H9 (cell line): ENCODE measurements at regions not wholly inside any gene's neighbourhood (a gene's known extent, or its start where the extent isn't known, plus 50 kb on each side); places are given as distances from the start of the nearest gene placed in this dataset.

Source experiments
- DNase-seq: peaks from one replicate; pipeline ENCODE4 v3.0.0-alpha.2; 2017
- H2AFZ ChIP-seq: one replicate; pipeline ENCODE4 v1.6.1; 2013; ENCODE audit warnings: mild to moderate bottlenecking, low read length, control low read depth, moderate library complexity
- H2AK5ac ChIP-seq: 2 replicates; pipeline ENCODE4 v1.6.1; 2013; ENCODE audit warnings: low read length, control low read depth, mixed read lengths; ENCODE audit not compliant: insufficient read length
- H2BK120ac ChIP-seq: one replicate; pipeline ENCODE4 v1.6.1; 2013; ENCODE audit warnings: low read depth, mild to moderate bottlenecking, low read length, control low read depth, inconsistent platforms; ENCODE audit not compliant: poor library complexity, severe bottlenecking
- H2BK12ac ChIP-seq: 2 replicates; pipeline ENCODE4 v1.6.1; 2013; ENCODE audit warnings: low read length, control low read depth, mixed read lengths, low read depth; ENCODE audit not compliant: insufficient read length
- H2BK15ac ChIP-seq: 2 replicates; pipeline ENCODE4 v1.6.1; 2013; ENCODE audit warnings: low read depth, low read length, control low read depth
- H2BK20ac ChIP-seq: one replicate; pipeline ENCODE4 v1.6.1; 2013; ENCODE audit warnings: low read depth, mild to moderate bottlenecking, low read length, control low read depth, inconsistent platforms; ENCODE audit not compliant: poor library complexity, severe bottlenecking
- H2BK5ac ChIP-seq: 2 replicates; pipeline ENCODE4 v1.6.1; 2013; ENCODE audit warnings: low read length, control low read depth, mixed read lengths; ENCODE audit not compliant: insufficient read length
- H3K14ac ChIP-seq: 2 replicates; pipeline ENCODE4 v1.6.1; 2013; ENCODE audit warnings: low read length, control low read depth; ENCODE audit not compliant: insufficient read depth
- H3K18ac ChIP-seq: 2 replicates; pipeline ENCODE4 v1.6.1; 2013; ENCODE audit warnings: low read depth, mild to moderate bottlenecking, mixed read lengths, low read length, control low read depth; ENCODE audit not compliant: insufficient read length
- H3K23ac ChIP-seq: 2 replicates; pipeline ENCODE4 v1.6.1; 2013; ENCODE audit warnings: low read length, control low read depth, mixed read lengths, low read depth; ENCODE audit not compliant: insufficient read length
- H3K23me2 ChIP-seq: 2 replicates; pipeline ENCODE4 v1.6.1; 2013; ENCODE audit warnings: low read depth, mild to moderate bottlenecking, mixed read lengths, low read length, control low read depth; ENCODE audit not compliant: insufficient read length, poor library complexity, severe bottlenecking
- H3K27ac ChIP-seq: 2 replicates; pipeline ENCODE4 v1.5.1; 2013; ENCODE audit warnings: low read length, control low read depth, mixed read lengths, low read depth; ENCODE audit not compliant: insufficient read length
- H3K27me3 ChIP-seq: 2 replicates; pipeline ENCODE4 v1.6.1; 2013; ENCODE audit warnings: low read length, control low read depth, inconsistent platforms; ENCODE audit not compliant: insufficient read depth
- H3K4ac ChIP-seq: 2 replicates; pipeline ENCODE4 v1.6.1; 2013; ENCODE audit warnings: low read depth, mild to moderate bottlenecking, control low read depth, inconsistent platforms, low read length, moderate library complexity
- H3K4me1 ChIP-seq: 2 replicates; pipeline ENCODE4 v1.6.1; 2013; ENCODE audit warnings: low read length, control low read depth, inconsistent platforms; ENCODE audit not compliant: insufficient read depth
- H3K4me2 ChIP-seq: 2 replicates; pipeline ENCODE4 v1.6.1; 2013; ENCODE audit warnings: low read length, control low read depth, mixed read lengths; ENCODE audit not compliant: insufficient read length, insufficient read depth
- H3K56ac ChIP-seq: 2 replicates; pipeline ENCODE4 v1.6.1; 2013; ENCODE audit warnings: low read depth, mild to moderate bottlenecking, mixed read lengths, low read length, control low read depth; ENCODE audit not compliant: insufficient read length
- H3K79me1 ChIP-seq: 2 replicates; pipeline ENCODE4 v1.6.1; 2013; ENCODE audit warnings: low read depth, mild to moderate bottlenecking, moderate library complexity, low read length, control low read depth, inconsistent platforms; ENCODE audit not compliant: insufficient read depth, poor library complexity, severe bottlenecking
- H3K79me2 ChIP-seq: 2 replicates; pipeline ENCODE4 v1.6.1; 2013; ENCODE audit warnings: low read length, control low read depth, inconsistent platforms; ENCODE audit not compliant: insufficient read depth
- H3K9ac ChIP-seq: 2 replicates; pipeline ENCODE4 v1.6.1; 2013; ENCODE audit warnings: low read length, control low read depth, mixed read lengths; ENCODE audit not compliant: insufficient read length; ENCODE audit errors: extremely low read depth
- H3K9me3 ChIP-seq: one replicate; pipeline ENCODE4 v1.6.1; 2013; ENCODE audit warnings: low read depth, low read length, inconsistent platforms; ENCODE audit not compliant: control insufficient read depth
- H3T11ph ChIP-seq: one replicate; pipeline ENCODE4 v1.6.1; 2013; ENCODE audit warnings: mild to moderate bottlenecking, low read length, control low read depth, inconsistent platforms
- H4K20me1 ChIP-seq: one replicate; pipeline ENCODE4 v1.6.1; 2013; ENCODE audit not compliant: control insufficient read depth, insufficient read length, insufficient read depth
- H4K5ac ChIP-seq: 2 replicates; pipeline ENCODE4 v1.6.1; 2013; ENCODE audit warnings: low read depth, mild to moderate bottlenecking, mixed read lengths, low read length, control low read depth; ENCODE audit not compliant: insufficient read length
- H4K8ac ChIP-seq: replicated peaks from 2 replicates; pipeline ENCODE4 v1.6.1; 2013; ENCODE audit warnings: low read length, control low read depth, mixed read lengths, low read depth; ENCODE audit not compliant: insufficient read length
- H4K91ac ChIP-seq: 2 replicates; pipeline ENCODE4 v1.6.1; 2013; ENCODE audit warnings: low read depth, mild to moderate bottlenecking, moderate library complexity, mixed read lengths, low read length, control low read depth; ENCODE audit not compliant: insufficient read length
- H3K27ac Mint-ChIP-seq, 3 experiments: 2 replicates in 2 of 3; 3 replicates in 1 of 3; pipeline ENCODE4 v1.8.0; 2020 to 2021; ENCODE audit warnings: mixed read lengths in 3 of 3, mild to moderate bottlenecking in 1 of 3, moderate library complexity in 1 of 3
- H3K27me3 Mint-ChIP-seq: 2 replicates; pipeline ENCODE4 v1.8.0; 2021; ENCODE audit warnings: low read depth, mild to moderate bottlenecking, moderate library complexity, mixed read lengths
- H3K36me3 Mint-ChIP-seq, 3 experiments: 2 replicates in 2 of 3; 3 replicates in 1 of 3; pipeline ENCODE4 v1.8.0; 2020 to 2021; ENCODE audit warnings: low read depth in 3 of 3, mixed read lengths in 3 of 3; ENCODE audit not compliant: insufficient read depth in 1 of 3
- H3K4me1 Mint-ChIP-seq, 2 experiments: 2 replicates each; pipeline ENCODE4 v1.8.0; 2020; ENCODE audit warnings: mixed read lengths in 2 of 2
- H3K4me3 Mint-ChIP-seq, 2 experiments: 2 replicates in 1 of 2; 3 replicates in 1 of 2; pipeline ENCODE4 v1.8.0; 2020 to 2021; ENCODE audit warnings: mild to moderate bottlenecking in 2 of 2, mixed read lengths in 2 of 2, moderate library complexity in 1 of 2
- H3K9me3 Mint-ChIP-seq, 2 experiments: 2 replicates in 1 of 2; 3 replicates in 1 of 2; pipeline ENCODE4 v1.8.0; 2020; ENCODE audit warnings: mild to moderate bottlenecking in 2 of 2, mixed read lengths in 2 of 2, moderate library complexity in 1 of 2
- CTCF ChIP-seq: fragments of 200-600 bp; sonication (generic); conservative IDR thresholded peaks from 3 replicates; pipeline ENCODE4 v1.8.0; 2021; ENCODE audit warnings: antibody characterized with exemption, mild to moderate bottlenecking
- WGBS: extraction: QIAGEN DNeasy Blood & Tissue Kit; methylation state at CpG from one replicate; pipeline ENCODE4 v1.1.7; 2013; ENCODE audit warnings: missing lambda C conversion rate, low lambda C conversion rate, mixed read lengths; ENCODE audit not compliant: insufficient read length; ENCODE audit errors: extremely low coverage; 5-methylcytosine and 5-hydroxymethylcytosine counted together

- Mint-ChIP-seq H3K4me1 (peaks cover 0 to 2% of the 10 kb centered on the region in 2 experiments; a peak in 1 of 4 replicates), H3K36me3 (no peaks in the 10 kb centered on the region), H3K4me3 (no peak overlapping the region), H3K27ac (no peak overlapping the region), H3K9me3 (no peaks in the 10 kb centered on the region), H3K27me3 (peaks cover 2% of the 10 kb centered on the region; the same call in 1 of the 2 replicates)
- H3K23ac ChIP-seq, result no peak overlapping the region
- H2BK120ac ChIP-seq, result no peak overlapping the region
- no peak overlapping the region for H3K18ac ChIP-seq
- H3K4me1 ChIP-seq, result no peaks in the 10 kb centered on the region
- no peak overlapping the region for H2BK20ac ChIP-seq
- H3K4me2 ChIP-seq, result no peak overlapping the region
- H3K27ac ChIP-seq, result no peak overlapping the region
- H3K79me1 ChIP-seq, result no peaks in the 10 kb centered on the region
- no peak overlapping the region for H4K8ac ChIP-seq
- no peak for TF ChIP-seq CTCF
- no peak overlapping the region for H2BK15ac ChIP-seq
- no peak overlapping the region for H3K56ac ChIP-seq
- no peaks in the 10 kb centered on the region for H3K23me2 ChIP-seq
- WGBS, result no CpG with 5 or more reads among the region's 2 CpGs
- no peak overlapping the region for H3K14ac ChIP-seq
- no peak overlapping the region for H2AFZ ChIP-seq
- H3T11ph ChIP-seq, result no peak overlapping the region
- H2BK12ac ChIP-seq, result no peak overlapping the region
- H3K9ac ChIP-seq, result no peak overlapping the region
- H4K91ac ChIP-seq, result no peak overlapping the region
- no peak overlapping the region for H3K4ac ChIP-seq
- H4K5ac ChIP-seq, result no peak overlapping the region
- no peak for DNase-seq
- H3K27me3 ChIP-seq, result no peaks in the 10 kb centered on the region
- H3K9me3 ChIP-seq, result peaks cover 5% of the 10 kb centered on the region
- no peak overlapping the region for H2BK5ac ChIP-seq
- no peak overlapping the region for H2AK5ac ChIP-seq
- H3K79me2 ChIP-seq, result no peaks in the 10 kb centered on the region
- no peaks in the 10 kb centered on the region for H4K20me1 ChIP-seq
These were observed 80.9 kb upstream of the SRSF6 start for GRCh38 chr20:43376831-43377230.
